NT2/D1 (cell line): ENCODE measurements at regions not wholly inside any gene's neighbourhood (a gene's known extent, or its start where the extent isn't known, plus 50 kb on each side); places are given as distances from the start of the nearest gene placed in this dataset.

ENCODE experiments used
- SUZ12 ChIP-seq: IDR thresholded peaks from 2 replicates; pipeline ENCODE4 v1.6.1; 2011; ENCODE audit not compliant: insufficient read length, insufficient read depth; ENCODE audit errors: extremely low read depth
- YY1 ChIP-seq: IDR thresholded peaks from 2 replicates; pipeline ENCODE4 v1.6.1; 2011; ENCODE audit not compliant: insufficient read length, insufficient read depth
- ZNF274 ChIP-seq: IDR thresholded peaks from 2 replicates; pipeline ENCODE4 v1.6.1; 2011; ENCODE audit warnings: mild to moderate bottlenecking, low read depth, low read length

DNA sequence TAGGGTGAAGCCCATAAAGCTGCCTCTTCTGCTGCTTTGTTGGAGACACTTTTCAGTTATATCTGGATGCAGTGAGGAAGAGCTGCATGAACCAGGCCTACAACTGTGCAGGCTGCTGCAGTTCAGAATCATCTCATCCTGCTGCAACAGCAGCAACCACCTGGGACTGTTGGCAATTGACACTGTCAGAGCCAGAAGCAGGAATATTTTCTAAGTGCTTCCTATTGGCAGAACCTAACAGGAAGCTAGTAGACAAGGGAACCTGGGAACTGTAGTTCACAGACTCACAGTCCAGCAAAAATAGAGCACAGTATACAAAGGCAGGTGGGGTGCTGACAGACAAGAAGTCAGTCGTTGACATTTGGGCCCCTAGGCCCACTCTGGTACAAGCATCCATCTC is 452.9 kb upstream of the SPRED2 start:
- TF ChIP-seq SUZ12: no peak
- TF ChIP-seq ZNF274: no peak
- TF ChIP-seq YY1: no peak
